PC-9 (cell line): ENCODE measurements at regions not wholly inside any gene's neighbourhood (a gene's known extent, or its start where the extent isn't known, plus 50 kb on each side); places are given as distances from the start of the nearest gene placed in this dataset.

Experiments used
- BruUV-seq: library from RNA; stranded (reverse); fragments of 400-500 nt; replicated peaks from 2 replicates; lab custom pipeline; 2021; lab: Mats Ljungman, UMichigan
- CTCF ChIA-PET: fragments of 300-600 bp; sonication (Branson Sonifier 250); formaldehyde crosslinking; loops from one replicate; lab custom pipeline; 2022; ENCODE audit warnings: antibody characterized with exemption; lab: Charles Lee
- POLR2A ChIA-PET: fragments of 300-600 bp; sonication (Branson Sonifier 250); formaldehyde crosslinking; loops from one replicate; lab custom pipeline; 2022; ENCODE audit warnings: antibody characterized with exemption; ENCODE audit not compliant: unreplicated experiment; lab: Charles Lee
- DNase-seq, 2 experiments: peaks; one replicate each; pipeline versions ENCODE4 v3.0.0 to v3.0.0-alpha.2; 2015 to 2022; ENCODE audit warnings: mixed read lengths in 1 of 2
- H2AFZ ChIP-seq: fragments of 200-600 bp; sonication (generic); 2 replicates; pipeline ENCODE4 v1.8.1; 2017; ENCODE audit warnings: antibody characterized with exemption
- H3F3A ChIP-seq: fragments of 200-600 bp; sonication (generic); 2 replicates; pipeline ENCODE4 v1.8.1; 2017; ENCODE audit warnings: antibody characterized with exemption, mild to moderate bottlenecking, low read depth; ENCODE audit not compliant: insufficient read depth
- H3K27ac ChIP-seq: fragments of 200-600 bp; sonication (generic); 2 replicates; pipeline ENCODE4 v1.6.1; 2016; ENCODE audit warnings: mixed run types
- H3K27me3 ChIP-seq: fragments of 200-600 bp; sonication (generic); 2 replicates; pipeline ENCODE4 v1.6.1; 2016; ENCODE audit warnings: low read depth, mixed run types; ENCODE audit not compliant: insufficient read depth
- H3K36me3 ChIP-seq: fragments of 200-600 bp; sonication (generic); 2 replicates; pipeline ENCODE4 v1.6.1; 2016; ENCODE audit warnings: low read depth, mixed run types
- H3K4me1 ChIP-seq: fragments of 200-600 bp; sonication (generic); replicated peaks from 2 replicates; pipeline ENCODE4 v1.6.1; 2016; ENCODE audit warnings: mixed run types; ENCODE audit not compliant: insufficient read depth
- H3K4me2 ChIP-seq: fragments of 200-600 bp; sonication (generic); 2 replicates; pipeline ENCODE4 v1.6.1; 2017; ENCODE audit warnings: mixed run types
- H3K4me3 ChIP-seq: fragments of 200-600 bp; sonication (generic); 2 replicates; pipeline ENCODE4 v1.6.1; 2016; ENCODE audit warnings: mixed run types
- H3K79me2 ChIP-seq: fragments of 200-600 bp; sonication (generic); 2 replicates; pipeline ENCODE4 v1.6.1; 2017; ENCODE audit warnings: low read depth, mixed run types
- H3K9me2 ChIP-seq: fragments of 200-600 bp; sonication (generic); 2 replicates; pipeline ENCODE4 v1.8.1; 2017; ENCODE audit warnings: mild to moderate bottlenecking; ENCODE audit not compliant: insufficient read depth
- H3K9me3 ChIP-seq: fragments of 200-600 bp; sonication (generic); 2 replicates; pipeline ENCODE4 v1.8.1; 2016; ENCODE audit warnings: low read depth; ENCODE audit not compliant: insufficient read depth
- H4K20me1 ChIP-seq: fragments of 200-600 bp; sonication (generic); 2 replicates; pipeline ENCODE4 v1.8.1; 2017; ENCODE audit not compliant: insufficient read depth
- CTCF ChIP-seq: fragments of 200-600 bp; sonication (generic); conservative IDR thresholded peaks from 2 replicates; pipeline ENCODE4 v1.6.1; 2017; ENCODE audit warnings: mixed run types, antibody characterized with exemption, mild to moderate bottlenecking, moderate library complexity
- EZH2 ChIP-seq: fragments of 200-600 bp; sonication (generic); IDR thresholded peaks from 2 replicates; pipeline ENCODE4 v1.8.0; 2017; ENCODE audit warnings: antibody characterized with exemption, low read depth
- intact Hi-C: fragments of 100-400 bp; cut with micrococcal nuclease; formaldehyde crosslinking; loops from one replicate; pipeline ENCODE4 v1.10.0; 2022; ENCODE audit not compliant: unreplicated experiment

- Histone ChIP-seq H4K20me1 (no peaks in the 10 kb centered on the region), H3K9me3 (no peaks in the 10 kb centered on the region), H3K27me3 (no peaks in the 10 kb centered on the region), H3K4me2 (no peak overlapping the region), H3K36me3 (no peaks in the 10 kb centered on the region), H3K4me3 (no peak overlapping the region), H3K9me2 (no peaks in the 10 kb centered on the region), H3K27ac (no peak overlapping the region), H3K4me1 (no peaks in the 10 kb centered on the region), H2AFZ (no peak overlapping the region), H3K79me2 (no peaks in the 10 kb centered on the region), H3F3A (no peaks in the 10 kb centered on the region)
- no peak for DNase-seq
- BruUV-seq, result no TSS peak
- TF ChIP-seq EZH2 (no peak), CTCF (no peak)
- POLR2A ChIA-PET, result no interaction called here
- intact Hi-C loops, result no loop called here
- CTCF ChIA-PET, result no interaction called here
Observed at GRCh38 chr4:3390288-3390811, 51.4 kb upstream of the HGFAC start.

- Histone ChIP-seq H3K9me2 (no peaks in the 10 kb centered on the region), H2AFZ (no peak overlapping the region), H3K36me3 (no peaks in the 10 kb centered on the region), H3K4me3 (no peak overlapping the region), H3K9me3 (no peaks in the 10 kb centered on the region), H3F3A (no peaks in the 10 kb centered on the region), H3K4me1 (no peaks in the 10 kb centered on the region), H3K79me2 (no peaks in the 10 kb centered on the region), H3K27ac (no peak overlapping the region), H3K27me3 (no peaks in the 10 kb centered on the region), H4K20me1 (no peaks in the 10 kb centered on the region), H3K4me2 (no peak overlapping the region)
- TF ChIP-seq CTCF, result no peak
- TF ChIP-seq EZH2, result no peak
- intact Hi-C loops, result no loop called here
- no TSS peak for BruUV-seq
- CTCF ChIA-PET, result no interaction called here
- no peak for DNase-seq
- POLR2A ChIA-PET, result no interaction called here
Observed at GRCh38 chr4:3391422-3391821, 50.3 kb upstream of the HGFAC start.
